Hepatocyte (in vitro differentiated cells): ENCODE measurements at regions not wholly inside any gene's neighbourhood (a gene's known extent, or its start where the extent isn't known, plus 50 kb on each side); places are given as distances from the start of the nearest gene placed in this dataset.

Experiments used
- DNase-seq: peaks from one replicate; pipeline ENCODE4 v3.0.0-alpha.2; 2016; ENCODE audit warnings: low spot score
- H2AFZ ChIP-seq: fragments of 200-600 bp; sonication (generic); 2 replicates; pipeline ENCODE4 v1.6.0; 2016; ENCODE audit warnings: antibody characterized with exemption, mild to moderate bottlenecking
- H3K27ac ChIP-seq: fragments of 200-600 bp; sonication (generic); 2 replicates; pipeline ENCODE4 v1.5.1; 2016; ENCODE audit warnings: mild to moderate bottlenecking
- H3K27me3 ChIP-seq: fragments of 200-600 bp; sonication (generic); 2 replicates; pipeline ENCODE4 v1.6.1; 2016
- H3K36me3 ChIP-seq: fragments of 200-600 bp; sonication (generic); replicated peaks from 2 replicates; pipeline ENCODE4 v1.5.1; 2016; ENCODE audit warnings: low read depth; ENCODE audit not compliant: insufficient read depth
- H3K4me1 ChIP-seq: fragments of 200-600 bp; sonication (generic); 2 replicates; pipeline ENCODE4 v1.5.1; 2016; ENCODE audit warnings: mild to moderate bottlenecking, moderate library complexity; ENCODE audit not compliant: insufficient read depth
- H3K4me2 ChIP-seq: fragments of 200-600 bp; sonication (generic); 2 replicates; pipeline ENCODE4 v1.6.0; 2016
- H3K4me3 ChIP-seq: fragments of 200-600 bp; sonication (generic); 2 replicates; pipeline ENCODE4 v1.5.1; 2016; ENCODE audit warnings: mild to moderate bottlenecking
- H3K79me2 ChIP-seq: fragments of 200-600 bp; sonication (generic); 2 replicates; pipeline ENCODE4 v1.6.0; 2017; ENCODE audit warnings: mild to moderate bottlenecking
- H3K9me2 ChIP-seq: fragments of 200-600 bp; sonication (generic); replicated peaks from 2 replicates; pipeline ENCODE4 v1.6.0; 2017; ENCODE audit warnings: mild to moderate bottlenecking; ENCODE audit not compliant: insufficient read depth
- H3K9me3 ChIP-seq: fragments of 200-600 bp; sonication (generic); 2 replicates; pipeline ENCODE4 v1.5.1; 2016; ENCODE audit warnings: low read depth, mild to moderate bottlenecking
- H4K20me1 ChIP-seq: fragments of 200-600 bp; sonication (generic); 2 replicates; pipeline ENCODE4 v1.6.0; 2016; ENCODE audit warnings: mild to moderate bottlenecking; ENCODE audit not compliant: insufficient read depth, poor library complexity, severe bottlenecking
- EZH2 ChIP-seq: fragments of 200-600 bp; sonication (generic); IDR thresholded peaks from 2 replicates; pipeline ENCODE4 v1.6.1; 2016; ENCODE audit warnings: antibody characterized with exemption, mild to moderate bottlenecking, borderline replicate concordance
- EZH2phosphoT487 ChIP-seq: fragments of 200-600 bp; sonication (generic); IDR thresholded peaks from one replicate; pipeline ENCODE4 v1.6.1; 2018; ENCODE audit warnings: antibody characterized with exemption, mild to moderate bottlenecking, low read depth, moderate library complexity; ENCODE audit not compliant: unreplicated experiment, severe bottlenecking
- WGBS: methylation state at CpG from one replicate; pipeline ENCODE4 v1.1.6; 2016; ENCODE audit warnings: low lambda C conversion rate; ENCODE audit errors: missing lambda C conversion rate; 5-methylcytosine and 5-hydroxymethylcytosine counted together
- TF ChIP-seq, protein P1 (sequence below): fragments of 200-600 bp; sonication (generic); IDR thresholded peaks from 2 replicates; pipeline ENCODE4 v1.5.1; 2016; ENCODE audit warnings: antibody characterized with exemption, mild to moderate bottlenecking; ENCODE audit not compliant: poor library complexity

GRCh38 chr1:232278925-232279324, 351.0 kb downstream of the SIPA1L2 start:
- H4K20me1 ChIP-seq = no peaks in the 10 kb centered on the region
- WGBS = 67% methylated on average over 1 of the region's 1 CpG
- no peaks in the 10 kb centered on the region for H3K36me3 ChIP-seq
- no peaks in the 10 kb centered on the region for H3K9me3 ChIP-seq
- no peaks in the 10 kb centered on the region for H3K9me2 ChIP-seq
- no peak overlapping the region for H2AFZ ChIP-seq
- no peak overlapping the region for H3K4me3 ChIP-seq
- H3K4me2 ChIP-seq = no peak overlapping the region
- no peak for TF ChIP-seq EZH2phosphoT487
- TF ChIP-seq, protein P1, sequence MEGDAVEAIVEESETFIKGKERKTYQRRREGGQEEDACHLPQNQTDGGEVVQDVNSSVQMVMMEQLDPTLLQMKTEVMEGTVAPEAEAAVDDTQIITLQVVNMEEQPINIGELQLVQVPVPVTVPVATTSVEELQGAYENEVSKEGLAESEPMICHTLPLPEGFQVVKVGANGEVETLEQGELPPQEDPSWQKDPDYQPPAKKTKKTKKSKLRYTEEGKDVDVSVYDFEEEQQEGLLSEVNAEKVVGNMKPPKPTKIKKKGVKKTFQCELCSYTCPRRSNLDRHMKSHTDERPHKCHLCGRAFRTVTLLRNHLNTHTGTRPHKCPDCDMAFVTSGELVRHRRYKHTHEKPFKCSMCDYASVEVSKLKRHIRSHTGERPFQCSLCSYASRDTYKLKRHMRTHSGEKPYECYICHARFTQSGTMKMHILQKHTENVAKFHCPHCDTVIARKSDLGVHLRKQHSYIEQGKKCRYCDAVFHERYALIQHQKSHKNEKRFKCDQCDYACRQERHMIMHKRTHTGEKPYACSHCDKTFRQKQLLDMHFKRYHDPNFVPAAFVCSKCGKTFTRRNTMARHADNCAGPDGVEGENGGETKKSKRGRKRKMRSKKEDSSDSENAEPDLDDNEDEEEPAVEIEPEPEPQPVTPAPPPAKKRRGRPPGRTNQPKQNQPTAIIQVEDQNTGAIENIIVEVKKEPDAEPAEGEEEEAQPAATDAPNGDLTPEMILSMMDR = no peak
- no peak for TF ChIP-seq EZH2
- no peak for DNase-seq
- H3K27me3 ChIP-seq = no peaks in the 10 kb centered on the region
- H3K4me1 ChIP-seq = peaks cover 8% of the 10 kb centered on the region
- no peaks in the 10 kb centered on the region for H3K79me2 ChIP-seq
- no peak overlapping the region for H3K27ac ChIP-seq

DNA sequence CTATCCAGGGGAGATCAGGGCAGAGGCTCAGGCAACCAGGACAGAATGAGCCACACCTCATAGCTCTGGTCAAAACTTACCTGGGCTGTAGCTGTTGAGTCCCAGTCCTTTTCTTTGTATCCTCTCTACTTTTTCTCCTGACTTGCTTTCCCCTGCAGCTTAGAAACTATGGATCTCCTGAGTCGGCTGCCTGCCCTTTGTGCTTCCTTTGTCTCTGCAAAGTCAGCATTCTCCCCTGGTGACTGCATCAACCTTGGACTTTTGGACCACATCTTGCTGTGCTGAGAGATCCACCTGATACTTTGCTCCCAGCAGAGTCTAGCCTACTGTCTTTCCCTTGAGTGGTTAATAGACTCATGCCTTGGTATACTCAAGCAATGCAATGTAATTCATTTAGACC, 353.3 kb downstream of the SIPA1L2 start:
- peak overlapping the region; percentile 79 for H3K27ac ChIP-seq
- DNase-seq = peak; percentile 58
- no peaks in the 10 kb centered on the region for H3K9me2 ChIP-seq
- H4K20me1 ChIP-seq = no peaks in the 10 kb centered on the region
- H3K4me1 ChIP-seq = peaks cover 17% of the 10 kb centered on the region
- peak overlapping the region; percentile 30 for H3K4me2 ChIP-seq
- H3K27me3 ChIP-seq = no peaks in the 10 kb centered on the region
- 76% methylated on average over 1 of the region's 1 CpG for WGBS
- no peak overlapping the region for H3K4me3 ChIP-seq
- no peaks in the 10 kb centered on the region for H3K79me2 ChIP-seq
- no peaks in the 10 kb centered on the region for H3K36me3 ChIP-seq
- TF ChIP-seq, protein P1 = no peak
- TF ChIP-seq EZH2 (no peak), EZH2phosphoT487 (no peak)
- H2AFZ ChIP-seq = no peak overlapping the region
- H3K9me3 ChIP-seq = no peaks in the 10 kb centered on the region

DNA sequence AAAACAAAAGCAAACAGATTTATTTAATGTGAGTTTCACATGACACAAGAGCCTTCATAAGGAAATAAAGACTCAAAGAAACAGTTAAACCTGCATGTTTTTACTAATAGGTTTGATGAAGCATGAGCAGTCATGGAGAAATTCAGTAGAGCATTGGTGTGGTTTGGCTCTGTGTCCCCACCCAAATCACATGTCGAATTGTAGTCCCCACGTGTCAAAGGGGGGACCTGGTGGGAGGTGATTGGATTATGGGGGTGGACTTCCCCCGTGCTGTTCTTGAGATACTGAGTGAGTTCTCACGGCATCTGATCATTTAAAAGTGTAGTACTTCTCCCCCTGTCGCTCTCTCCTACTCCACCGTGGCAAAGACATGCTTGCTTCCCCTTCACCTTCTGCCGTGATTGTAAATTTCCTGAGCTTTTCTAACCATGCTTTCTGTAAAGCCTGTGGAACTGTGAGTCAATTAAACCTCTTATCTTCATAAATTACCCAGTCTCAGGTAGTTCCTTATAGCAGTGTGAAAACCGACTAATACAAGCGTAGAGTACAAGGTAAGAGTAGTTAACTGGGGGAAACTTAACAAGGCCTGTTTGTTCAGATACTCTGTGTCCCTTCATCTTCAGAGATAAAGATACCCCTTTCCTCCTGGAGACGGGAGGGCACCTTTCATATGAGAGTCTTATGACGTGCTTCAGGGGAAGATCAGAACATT, 354.8 kb downstream of the SIPA1L2 start:
- no peaks in the 10 kb centered on the region for H3K9me2 ChIP-seq
- peak overlapping the region; percentile 30 for H3K4me2 ChIP-seq
- no peaks in the 10 kb centered on the region for H3K9me3 ChIP-seq
- peak overlapping the region; percentile 79 for H3K27ac ChIP-seq
- no peaks in the 10 kb centered on the region for H3K36me3 ChIP-seq
- TF ChIP-seq EZH2 (no peak), EZH2phosphoT487 (no peak)
- TF ChIP-seq, protein P1 = no peak
- no peaks in the 10 kb centered on the region for H4K20me1 ChIP-seq
- H3K79me2 ChIP-seq = no peaks in the 10 kb centered on the region
- H2AFZ ChIP-seq = no peak overlapping the region
- H3K4me3 ChIP-seq = no peak overlapping the region
- no peak for DNase-seq
- no peaks in the 10 kb centered on the region for H3K27me3 ChIP-seq
- WGBS = 77% methylated on average over 11 of the region's 11 CpGs
- peaks cover 17% of the 10 kb centered on the region for H3K4me1 ChIP-seq
